CD14-positive monocyte (primary cell): ENCODE measurements at regions not wholly inside any gene's neighbourhood (a gene's known extent, or its start where the extent isn't known, plus 50 kb on each side); places are given as distances from the start of the nearest gene placed in this dataset.

Experiments
- DNase-seq, 3 donors: peaks; one replicate each; pipeline ENCODE4 v3.0.0-alpha.2; 2011 to 2022
- H2AFZ ChIP-seq: 2 replicates; pipeline ENCODE4 v1.6.0; 2012; ENCODE audit warnings: mild to moderate bottlenecking, low read depth, low read length, inconsistent platforms; ENCODE audit not compliant: insufficient read depth, poor library complexity, severe bottlenecking
- H3K27ac ChIP-seq, 2 donors: 1 replicate in 1 of 2; 2 replicates in 1 of 2; pipeline ENCODE4 v1.5.1; 2012 to 2013; ENCODE audit warnings: low read length in 2 of 2, control low read depth in 1 of 2, inconsistent platforms in 1 of 2, low read depth in 1 of 2, mild to moderate bottlenecking in 1 of 2
- H3K27me3 ChIP-seq, 2 donors: one replicate each; pipeline versions ENCODE4 v1.6.0 to v1.6.1; 2011 to 2013; ENCODE audit warnings: low read length in 2 of 2; ENCODE audit not compliant: control insufficient read depth in 2 of 2, insufficient read depth in 2 of 2
- H3K36me3 ChIP-seq, 2 donors: replicated peaks in 1 of 2; 1 replicate in 1 of 2; 2 replicates in 1 of 2; pipeline versions ENCODE4 v1.5.1 to v1.6.1; 2012 to 2013; ENCODE audit warnings: low read length in 2 of 2, control low read depth in 1 of 2, inconsistent platforms in 1 of 2, mild to moderate bottlenecking in 1 of 2; ENCODE audit not compliant: insufficient read depth in 2 of 2, control insufficient read depth in 1 of 2
- H3K4me1 ChIP-seq, 2 donors: 1 replicate in 1 of 2; 2 replicates in 1 of 2; pipeline versions ENCODE4 v1.5.1 to v1.6.1; 2012 to 2013; ENCODE audit warnings: low read length in 2 of 2, control low read depth in 1 of 2, inconsistent platforms in 1 of 2, mild to moderate bottlenecking in 1 of 2, moderate library complexity in 1 of 2; ENCODE audit not compliant: insufficient read depth in 2 of 2, control insufficient read depth in 1 of 2
- H3K4me2 ChIP-seq: replicated peaks from 2 replicates; pipeline ENCODE3; 2012; ENCODE audit warnings: low read length, moderate library complexity, mild to moderate bottlenecking; ENCODE audit not compliant: poor library complexity, severe bottlenecking; ENCODE audit errors: extremely low read depth
- H3K4me3 ChIP-seq, 3 experiments: fragments of 200-600 bp in 1 of 3; sonication (generic) in 1 of 3; replicated peaks in 1 of 3; 1 replicate in 2 of 3; 2 replicates in 1 of 3; pipeline ENCODE4 v1.5.1; 2011 to 2013; ENCODE audit warnings: low read length in 3 of 3, mild to moderate bottlenecking in 3 of 3, control low read depth in 2 of 3, low read depth in 2 of 3, inconsistent platforms in 1 of 3, moderate library complexity in 1 of 3
- H3K79me2 ChIP-seq: 2 replicates; pipeline ENCODE4 v1.6.0; 2012; ENCODE audit warnings: mild to moderate bottlenecking, control low read depth, inconsistent platforms, low read length, moderate library complexity; ENCODE audit not compliant: insufficient read depth
- H3K9ac ChIP-seq: 2 replicates; pipeline ENCODE4 v1.6.0; 2017; ENCODE audit warnings: low read length, mild to moderate bottlenecking; ENCODE audit not compliant: insufficient read depth, poor library complexity, severe bottlenecking
- H3K9me3 ChIP-seq, 2 donors: replicated peaks in 1 of 2; 1 replicate in 1 of 2; 2 replicates in 1 of 2; pipeline versions ENCODE4 v1.5.1 to v1.6.1; 2012 to 2013; ENCODE audit warnings: low read length in 2 of 2, control low read depth in 1 of 2; ENCODE audit not compliant: control insufficient read depth in 1 of 2, insufficient read depth in 1 of 2
- H4K20me1 ChIP-seq: 2 replicates; pipeline ENCODE4 v1.6.0; 2012; ENCODE audit warnings: mild to moderate bottlenecking, low read length, control low read depth, moderate library complexity; ENCODE audit not compliant: insufficient read depth
- H3K27ac Mint-ChIP-seq, 7 donors: one replicate each; pipeline ENCODE4 v1.8.0; 2020; ENCODE audit warnings: mild to moderate bottlenecking in 7 of 7, mixed read lengths in 7 of 7, moderate library complexity in 6 of 7, inconsistent platforms in 2 of 7
- H3K27me3 Mint-ChIP-seq, 3 donors: one replicate each; pipeline ENCODE4 v1.8.0; 2021 to 2022; ENCODE audit warnings: low read depth in 3 of 3, mild to moderate bottlenecking in 3 of 3, mixed read lengths in 3 of 3, moderate library complexity in 3 of 3, inconsistent platforms in 1 of 3
- H3K36me3 Mint-ChIP-seq, 2 donors: one replicate each; pipeline ENCODE4 v1.8.0; 2020; ENCODE audit warnings: mixed read lengths in 2 of 2, inconsistent platforms in 1 of 2, mild to moderate bottlenecking in 1 of 2
- H3K4me1 Mint-ChIP-seq: one replicate; pipeline ENCODE4 v1.8.0; 2020; ENCODE audit warnings: mild to moderate bottlenecking, mixed read lengths
- H3K4me3 Mint-ChIP-seq, 2 donors: one replicate each; pipeline ENCODE4 v1.8.0; 2020; ENCODE audit warnings: mild to moderate bottlenecking in 2 of 2, mixed read lengths in 2 of 2, moderate library complexity in 1 of 2
- H3K9me3 Mint-ChIP-seq, 7 donors: one replicate each; pipeline ENCODE4 v1.8.0; 2020 to 2022; ENCODE audit warnings: mixed read lengths in 7 of 7, mild to moderate bottlenecking in 6 of 7, moderate library complexity in 6 of 7, inconsistent platforms in 2 of 7
- WGBS: methylation state at CpG from one replicate; pipeline ENCODE4 v1.1.5; 2013; ENCODE audit warnings: missing lambda C conversion rate; ENCODE audit not compliant: insufficient coverage; 5-methylcytosine and 5-hydroxymethylcytosine counted together
- intact Hi-C, 2 donors: fragments of 100-400 bp; cut with micrococcal nuclease; formaldehyde crosslinking; loops; one replicate each; pipeline versions ENCODE4 v1.15.0 to v1.15.1; 2023
- TF ChIP-seq, protein P1 (sequence below): fragments of 200-600 bp; IDR thresholded peaks from one replicate; pipeline ENCODE4 v1.8.0; 2022; ENCODE audit warnings: antibody characterized with exemption, mild to moderate bottlenecking

- H3K9me3 ChIP-seq = no peaks in the 10 kb centered on the region
- DNase-seq = no peak
- no peak overlapping the region for H3K4me3 ChIP-seq
- TF ChIP-seq, protein P1, sequence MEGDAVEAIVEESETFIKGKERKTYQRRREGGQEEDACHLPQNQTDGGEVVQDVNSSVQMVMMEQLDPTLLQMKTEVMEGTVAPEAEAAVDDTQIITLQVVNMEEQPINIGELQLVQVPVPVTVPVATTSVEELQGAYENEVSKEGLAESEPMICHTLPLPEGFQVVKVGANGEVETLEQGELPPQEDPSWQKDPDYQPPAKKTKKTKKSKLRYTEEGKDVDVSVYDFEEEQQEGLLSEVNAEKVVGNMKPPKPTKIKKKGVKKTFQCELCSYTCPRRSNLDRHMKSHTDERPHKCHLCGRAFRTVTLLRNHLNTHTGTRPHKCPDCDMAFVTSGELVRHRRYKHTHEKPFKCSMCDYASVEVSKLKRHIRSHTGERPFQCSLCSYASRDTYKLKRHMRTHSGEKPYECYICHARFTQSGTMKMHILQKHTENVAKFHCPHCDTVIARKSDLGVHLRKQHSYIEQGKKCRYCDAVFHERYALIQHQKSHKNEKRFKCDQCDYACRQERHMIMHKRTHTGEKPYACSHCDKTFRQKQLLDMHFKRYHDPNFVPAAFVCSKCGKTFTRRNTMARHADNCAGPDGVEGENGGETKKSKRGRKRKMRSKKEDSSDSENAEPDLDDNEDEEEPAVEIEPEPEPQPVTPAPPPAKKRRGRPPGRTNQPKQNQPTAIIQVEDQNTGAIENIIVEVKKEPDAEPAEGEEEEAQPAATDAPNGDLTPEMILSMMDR = no peak
- peaks cover 10 to 11% of the 10 kb centered on the region in 2 donors for H3K4me1 ChIP-seq
- no peak overlapping the region for H3K4me2 ChIP-seq
- H2AFZ ChIP-seq = peak overlapping the region; percentile 0
- no peaks in the 10 kb centered on the region for H3K79me2 ChIP-seq
- no peaks in the 10 kb centered on the region for H3K36me3 ChIP-seq
- no peak overlapping the region for H3K27ac ChIP-seq
- H3K27ac Mint-ChIP-seq = no peak overlapping the region
- peaks cover 0 to 2% (median 0%) of the 10 kb centered on the region in 7 donors for H3K9me3 Mint-ChIP-seq
- intact Hi-C loops = loop anchor here in 1 of 2 donors (10.0 kb wide), 1 partner anchor 54 kb away; no protein-coding TSS in a partner anchor
- peaks cover 18% of the 10 kb centered on the region for H3K4me1 Mint-ChIP-seq
- no peak overlapping the region for H3K4me3 Mint-ChIP-seq
- 84% methylated on average over 7 of the region's 10 CpGs for WGBS
- no peaks in the 10 kb centered on the region for H4K20me1 ChIP-seq
- H3K27me3 Mint-ChIP-seq = peaks cover 4 to 7% (median 5%) of the 10 kb centered on the region in 3 donors
- H3K36me3 Mint-ChIP-seq = no peaks in the 10 kb centered on the region
- no peak overlapping the region for H3K9ac ChIP-seq
- H3K27me3 ChIP-seq = no peaks in the 10 kb centered on the region
Measured at GRCh38 chr4:184958127-184958922, 60.0 kb upstream of the HELT start.

- Mint-ChIP-seq H3K36me3 (no peaks in the 10 kb centered on the region), H3K27me3 (peaks cover 4 to 7% (median 5%) of the 10 kb centered on the region in 3 donors), H3K9me3 (peaks cover 0 to 2% (median 0%) of the 10 kb centered on the region in 7 donors), H3K4me1 (peaks cover 13% of the 10 kb centered on the region), H3K27ac (peak overlapping the region in 3 of 7 donors; percentile 39 to 69 (median 55)), H3K4me3 (no peak overlapping the region)
- intact Hi-C loops = loop anchor here in 1 of 2 donors (10.0 kb wide), 1 partner anchor 54 kb away; no protein-coding TSS in a partner anchor
- Histone ChIP-seq H4K20me1 (no peaks in the 10 kb centered on the region), H3K79me2 (no peaks in the 10 kb centered on the region), H3K9ac (no peak overlapping the region), H3K9me3 (no peaks in the 10 kb centered on the region), H3K27ac (no peak overlapping the region), H3K36me3 (no peaks in the 10 kb centered on the region), H3K4me2 (no peak overlapping the region), H3K27me3 (no peaks in the 10 kb centered on the region), H3K4me1 (peaks cover 10 to 11% of the 10 kb centered on the region in 2 donors), H3K4me3 (no peak overlapping the region), H2AFZ (peak overlapping the region; percentile 0)
- peak; percentile 18 to 47 (median 38) for DNase-seq
- 10% methylated on average over 2 of the region's 8 CpGs for WGBS
- TF ChIP-seq, protein P1 = no peak
Measured at GRCh38 chr4:184958923-184959210, 59.4 kb upstream of the HELT start.
